ENCODE measurements at regions not wholly inside any gene's neighbourhood (a gene's known extent, or its start where the extent isn't known, plus 50 kb on each side); places are given as distances from the start of the nearest gene placed in this dataset.

GRCh38 chr1:220982686-220983085, 103.4 kb downstream of the HLX start:
- no peak for DNase-seq (ENCODE audit: low spot score)

DNA sequence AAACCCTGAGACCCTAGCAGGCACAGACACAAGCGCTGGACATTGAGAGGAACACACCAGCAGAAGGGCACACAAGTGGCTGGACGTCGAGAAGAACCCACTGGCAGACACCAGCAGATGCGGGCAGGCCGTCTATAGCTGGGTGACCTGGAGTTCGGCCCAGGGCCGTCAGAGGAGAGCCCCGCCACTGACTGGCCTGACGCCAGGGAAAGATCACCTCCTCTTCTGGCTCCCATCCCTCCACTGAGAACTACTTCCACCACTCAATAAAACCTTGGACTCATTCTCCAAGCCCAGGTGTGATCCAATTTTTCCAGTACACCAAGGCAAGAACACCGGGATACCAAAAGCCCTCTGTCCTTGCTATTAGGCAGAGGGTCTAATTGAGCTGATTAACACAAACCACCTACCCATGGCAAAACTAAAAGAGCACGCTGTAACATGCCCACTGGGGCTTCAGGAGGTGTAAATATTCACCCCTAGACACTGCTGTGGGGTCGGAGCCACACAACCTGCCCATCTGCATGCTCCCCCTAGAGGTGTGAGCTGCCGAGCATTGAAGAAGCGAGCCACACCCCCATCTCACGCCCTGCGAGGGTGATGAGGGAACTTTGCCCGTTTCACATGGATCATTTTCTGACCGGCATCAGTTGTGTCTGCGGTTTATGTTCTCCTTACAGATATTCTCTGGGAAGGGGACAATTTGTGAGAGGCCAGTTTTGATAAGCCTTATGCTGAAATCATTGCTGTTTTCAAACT, 104.8 kb downstream of the HLX start:
- DNase-seq (ENCODE audit: low spot score): no peak

GRCh38 chr1:220990427-220991339, 111.4 kb downstream of the HLX start:
- peak; percentile 53 for DNase-seq (ENCODE audit: low spot score)

DNA sequence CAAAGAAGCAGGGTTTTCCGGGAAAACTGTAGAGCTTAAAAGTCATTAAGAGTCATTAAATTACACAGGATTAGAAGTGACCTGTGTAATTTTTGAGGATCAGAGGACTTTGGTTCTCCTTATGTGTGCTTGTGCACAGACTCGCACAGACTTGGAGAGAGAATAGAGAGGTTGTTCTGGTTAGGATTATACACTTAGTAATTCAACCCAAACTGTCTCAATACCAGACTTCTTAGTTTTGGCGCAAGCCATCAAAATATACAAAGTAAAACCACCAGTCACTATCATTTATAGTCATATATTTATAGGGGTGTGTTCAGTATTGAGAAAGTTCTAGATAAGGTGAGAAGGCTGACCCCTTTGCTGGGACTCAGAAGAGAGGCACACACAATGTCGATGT, 112.3 kb downstream of the HLX start:
- no peak for DNase-seq (ENCODE audit: low spot score)

DNA sequence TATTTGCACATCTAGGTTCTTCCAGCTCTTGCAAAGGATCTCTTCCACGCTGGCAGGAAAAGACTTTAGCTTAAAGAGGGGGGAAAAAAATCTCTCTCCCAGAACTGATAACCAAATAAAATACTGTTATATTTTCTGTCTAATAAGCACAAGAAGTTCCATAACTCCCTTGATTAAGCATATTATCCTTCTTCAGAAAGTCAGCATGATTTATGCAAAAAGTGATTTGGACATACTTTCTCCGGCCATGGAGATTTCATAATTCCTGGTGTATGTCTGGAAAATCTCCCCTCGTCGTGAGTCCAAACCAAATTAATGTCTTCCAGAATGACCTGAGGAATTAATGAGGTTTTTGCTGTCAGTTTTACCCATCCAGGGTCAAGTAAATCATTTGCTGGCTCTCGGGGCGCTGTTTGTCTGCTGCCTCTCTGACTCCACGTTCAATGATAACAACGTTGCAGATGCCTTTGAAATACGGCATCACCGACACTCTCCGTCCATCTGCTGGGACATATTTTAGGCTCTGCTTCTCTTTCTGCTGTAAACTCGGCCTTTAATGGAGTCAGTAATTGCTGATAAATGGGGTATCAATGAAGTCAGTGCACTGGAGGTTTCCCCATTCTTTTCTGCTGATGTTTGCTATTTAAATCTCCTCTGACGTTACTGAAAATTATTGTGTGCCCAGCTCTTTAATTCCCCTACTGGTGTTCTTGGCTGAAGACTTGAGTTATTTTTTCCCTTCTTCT, 112.9 kb downstream of the HLX start:
- DNase-seq (ENCODE audit: low spot score): no peak

- no peak for DNase-seq (ENCODE audit: low spot score)
Measured at GRCh38 chr1:220992705-220993052, 113.4 kb downstream of the HLX start.

GRCh38 chr1:220994671-220995070, 115.4 kb downstream of the HLX start:
- no peak for DNase-seq (ENCODE audit: low spot score)

- DNase-seq (ENCODE audit: low spot score): no peak
Measured at GRCh38 chr1:220997791-220998190, 118.5 kb downstream of the HLX start.

- no peak for DNase-seq (ENCODE audit: low spot score)
Measured at GRCh38 chr1:220999872-221000863, 120.9 kb downstream of the HLX start.

DNA sequence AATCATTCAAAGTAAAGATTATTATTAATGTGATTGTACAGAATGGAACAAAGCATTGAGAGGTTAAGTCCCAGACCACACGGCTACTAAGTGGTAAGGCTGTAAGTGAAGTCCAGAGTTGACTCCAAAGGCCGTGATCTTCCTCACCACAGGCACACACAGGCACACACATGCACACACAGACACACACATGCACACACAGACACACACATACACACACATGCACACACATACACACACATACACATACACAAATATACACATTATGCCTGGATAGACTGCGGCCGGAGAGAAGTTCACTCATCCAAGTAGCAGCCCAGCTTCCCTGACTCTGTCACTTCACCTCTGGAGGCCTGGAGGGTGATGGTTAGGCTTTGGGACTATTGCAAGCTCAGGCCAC, 121.9 kb downstream of the HLX start:
- no peak for DNase-seq (ENCODE audit: low spot score)

DNA sequence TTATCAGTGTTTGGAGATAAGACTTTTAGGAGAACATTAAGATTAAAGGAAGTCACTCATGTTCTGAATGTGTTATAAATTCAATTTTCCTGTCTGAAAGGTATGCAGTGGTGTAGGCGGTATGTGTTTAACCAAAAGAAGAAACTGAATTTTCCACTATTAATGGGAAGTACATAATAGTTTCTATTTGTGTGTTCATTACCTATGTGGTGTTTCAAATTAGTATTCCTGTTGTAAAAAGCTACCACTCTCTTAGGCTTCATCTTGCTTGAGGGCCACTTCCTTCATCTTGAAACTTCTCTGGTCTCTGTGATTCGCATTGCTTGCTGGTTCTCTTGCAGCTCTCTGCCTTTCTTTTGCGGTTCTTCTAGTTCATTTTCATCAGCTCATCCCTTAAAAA, 123.4 kb downstream of the HLX start:
- no peak for DNase-seq (ENCODE audit: low spot score)

- DNase-seq (ENCODE audit: low spot score): no peak
Measured at GRCh38 chr1:221011145-221011544, 131.9 kb downstream of the HLX start.

DNA sequence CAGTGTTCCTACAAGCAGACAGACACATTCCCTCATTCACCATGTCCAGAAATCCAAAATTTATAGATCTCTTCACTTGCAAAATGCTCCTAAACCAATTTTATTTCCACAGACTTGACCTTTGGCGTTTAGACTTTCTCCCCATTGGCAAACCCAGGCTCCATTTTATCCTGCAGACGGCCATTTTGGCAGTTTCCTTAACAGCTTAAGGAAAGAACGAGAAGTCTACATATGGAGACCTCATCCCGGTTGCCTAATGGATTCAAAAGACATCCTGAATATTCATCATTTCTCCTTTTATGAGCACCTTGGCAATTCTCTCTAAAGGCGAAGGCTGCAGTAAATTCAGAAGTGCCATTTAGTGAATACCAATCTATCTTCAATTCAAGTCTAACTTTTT, 132.9 kb downstream of the HLX start:
- DNase-seq (ENCODE audit: low spot score): no peak

- DNase-seq (ENCODE audit: low spot score): no peak
Measured at GRCh38 chr1:221013691-221014660, 134.7 kb downstream of the HLX start.

GRCh38 chr1:221015159-221015790, 136.0 kb downstream of the HLX start:
- no peak for DNase-seq (ENCODE audit: low spot score)

- DNase-seq (ENCODE audit: low spot score): no peak
Measured at GRCh38 chr1:221016751-221017150, 137.5 kb downstream of the HLX start.

GRCh38 chr1:221018414-221018813, 139.2 kb downstream of the HLX start:
- DNase-seq (ENCODE audit: low spot score): no peak

- no peak for DNase-seq (ENCODE audit: low spot score)
Measured at GRCh38 chr1:221022331-221022730, 143.1 kb downstream of the HLX start.

DNA sequence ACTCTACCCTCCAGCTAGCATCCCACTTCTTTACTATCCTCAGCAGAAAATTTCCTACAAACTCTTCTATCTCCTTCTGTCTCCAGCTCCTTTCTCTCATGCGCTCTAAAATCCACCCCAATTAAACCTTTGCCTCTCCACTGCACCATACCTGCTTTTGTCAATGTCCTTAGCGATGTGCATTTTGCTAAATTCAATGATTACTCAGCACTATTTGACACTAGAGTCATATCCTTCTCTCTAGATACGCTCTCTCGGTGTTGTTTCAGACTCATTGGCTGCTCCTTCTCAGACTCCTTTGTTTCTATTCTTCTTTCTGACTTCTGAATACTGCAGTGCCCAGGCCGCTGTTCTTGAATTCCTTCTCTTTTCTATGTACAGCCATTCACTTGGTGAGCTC, 144.2 kb downstream of the HLX start:
- no peak for DNase-seq (ENCODE audit: low spot score)

GRCh38 chr1:221025501-221025900, 146.3 kb downstream of the HLX start:
- DNase-seq (ENCODE audit: low spot score): no peak

Data from RKO (cell line).